GM18868 (cell line): ENCODE measurements at regions not wholly inside any gene's neighbourhood (a gene's known extent, or its start where the extent isn't known, plus 50 kb on each side); places are given as distances from the start of the nearest gene placed in this dataset.
"Not testable (repeated sequence)": the region's sequence is repeated elsewhere in the genome, so short reads cannot be mapped to it uniquely, and the experiment has no call there.

ENCODE experiments used
- ATAC-seq: cut with Tn5 transposase; IDR thresholded peaks from one replicate; pipeline ENCODE4 v1.9.1; 2021; ENCODE audit warnings: mild to moderate bottlenecking, moderate library complexity; ENCODE audit not compliant: unreplicated experiment

DNA sequence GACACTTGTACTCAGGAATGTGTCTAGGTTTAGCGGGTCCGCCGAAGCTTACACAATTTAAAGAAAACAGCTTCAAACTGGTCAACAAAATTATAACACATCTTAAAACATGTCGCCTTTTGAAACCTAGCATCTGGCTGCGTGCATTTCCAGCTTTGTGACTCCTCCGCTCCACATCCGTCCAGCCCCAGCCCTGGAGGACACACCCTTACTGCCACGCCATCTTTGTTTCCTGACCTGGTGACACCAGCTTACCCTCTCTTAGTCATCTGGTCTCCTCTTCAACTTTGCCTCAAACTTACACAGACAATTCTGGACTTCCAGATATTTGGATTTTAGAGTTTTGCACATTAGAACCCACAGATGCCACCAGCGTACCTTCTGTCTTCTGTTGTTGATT lies 198.7 kb upstream of the VSTM2A start:
- ATAC-seq, result no peak

DNA sequence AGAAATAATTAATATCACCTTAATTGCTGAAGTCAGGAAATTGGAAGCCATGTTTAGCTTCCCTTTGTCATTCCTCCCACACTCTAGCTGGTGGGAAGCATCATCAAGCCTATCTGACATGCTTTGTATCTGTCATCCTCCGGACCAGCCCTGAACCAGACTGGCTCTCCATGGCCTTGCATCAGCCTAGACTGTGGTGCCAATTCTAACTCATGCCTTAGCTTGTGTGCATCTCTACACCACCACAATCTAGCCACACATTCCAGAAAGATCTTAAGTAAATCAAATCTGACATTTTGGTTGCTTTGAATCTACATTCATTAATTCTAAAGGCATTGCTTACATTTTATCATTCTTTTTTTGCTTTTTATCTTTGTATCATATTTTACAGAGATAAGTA lies 196.4 kb upstream of the VSTM2A start:
- ATAC-seq, result no peak

DNA sequence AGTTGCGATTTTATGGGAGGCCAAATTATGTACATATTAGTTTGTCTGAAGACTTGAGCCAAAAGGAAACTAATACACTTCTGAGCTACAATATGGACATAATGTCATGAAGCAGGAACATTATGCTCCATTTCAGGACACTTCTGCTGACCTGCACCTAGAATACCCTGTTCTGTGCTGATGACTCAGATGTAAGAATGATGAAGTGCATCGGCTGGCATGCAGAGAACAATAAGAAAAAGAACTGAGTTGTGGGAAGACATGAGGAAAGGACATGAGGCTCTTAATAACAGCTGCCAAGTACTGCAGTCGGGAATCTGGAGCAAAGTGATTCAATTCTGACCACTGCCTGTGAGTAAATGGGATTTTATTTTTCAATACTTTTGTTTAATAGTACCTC lies 192.9 kb upstream of the VSTM2A start:
- no peak for ATAC-seq

DNA sequence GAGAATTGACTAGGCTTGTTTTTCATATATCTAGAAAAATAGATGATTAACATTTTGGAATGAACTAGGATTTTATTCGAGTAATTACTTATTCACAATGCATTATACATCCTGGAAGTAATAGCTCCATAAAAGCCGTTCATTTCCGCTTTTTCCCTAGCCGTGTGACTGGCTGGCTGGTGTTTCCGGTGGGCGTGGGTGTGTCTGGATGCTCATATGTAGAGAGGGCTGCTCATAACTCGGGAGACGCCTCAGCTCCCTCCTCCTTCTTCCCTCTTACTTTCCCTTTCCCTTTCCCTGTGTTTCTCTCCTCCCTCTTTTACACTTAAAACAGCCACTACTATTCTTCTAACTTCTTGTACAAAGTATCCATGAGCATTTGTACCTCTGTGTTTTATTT lies 187.7 kb upstream of the VSTM2A start:
- ATAC-seq, result no peak

DNA sequence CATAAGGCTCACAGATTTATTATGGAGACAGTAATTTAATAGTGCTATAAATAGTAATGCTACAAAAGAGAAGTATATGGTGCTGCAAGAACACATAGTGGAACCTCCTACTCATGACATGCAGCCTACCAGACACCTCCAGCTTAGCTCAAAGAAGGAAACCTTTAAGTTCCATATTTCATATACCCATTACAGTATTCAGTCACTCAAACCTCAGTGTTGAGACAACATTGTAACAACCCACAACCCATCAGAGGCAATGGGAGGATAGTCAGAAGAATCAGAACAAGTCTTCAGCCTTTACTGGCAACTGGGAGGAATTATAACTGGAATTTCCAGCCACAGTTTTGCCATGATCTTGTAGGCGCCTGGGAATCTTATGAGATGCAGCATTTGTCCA lies 186.3 kb upstream of the VSTM2A start:
- ATAC-seq, result no peak

DNA sequence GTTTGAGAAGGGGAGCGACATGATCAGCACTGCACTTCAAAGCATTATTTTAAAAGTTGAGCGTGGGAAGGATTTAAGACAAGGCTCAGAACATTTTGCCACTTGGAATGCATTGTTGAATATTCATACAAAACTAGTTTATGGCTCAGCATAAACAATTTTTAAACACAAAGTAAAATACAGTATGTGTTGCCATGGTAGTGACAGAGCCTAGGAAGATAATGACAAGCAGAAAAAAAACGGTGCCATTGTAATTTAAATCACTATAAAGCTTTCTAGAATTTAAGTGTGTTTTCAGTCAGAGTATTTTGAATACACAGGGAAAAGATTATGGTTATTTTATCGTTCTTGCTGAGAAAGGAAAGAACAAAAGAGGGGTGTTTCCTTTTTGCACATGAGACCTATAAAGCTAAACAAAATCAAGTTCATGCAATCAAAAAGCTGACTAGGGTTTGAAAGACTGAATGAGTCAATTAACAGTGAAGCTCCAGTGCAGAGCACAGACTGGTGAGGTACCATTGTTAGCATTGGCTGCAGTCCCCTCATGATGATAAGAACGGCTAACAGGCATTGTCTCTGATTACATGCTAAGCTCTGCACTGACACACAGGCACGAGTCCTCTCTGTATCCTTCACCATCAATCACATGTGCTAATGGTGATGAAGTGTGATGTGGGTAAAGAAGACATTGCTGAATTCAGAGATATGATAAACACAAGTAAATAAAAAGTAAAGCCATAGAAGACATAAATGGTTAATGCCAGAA lies 181.9 kb upstream of the VSTM2A start:
- ATAC-seq, result no peak

DNA sequence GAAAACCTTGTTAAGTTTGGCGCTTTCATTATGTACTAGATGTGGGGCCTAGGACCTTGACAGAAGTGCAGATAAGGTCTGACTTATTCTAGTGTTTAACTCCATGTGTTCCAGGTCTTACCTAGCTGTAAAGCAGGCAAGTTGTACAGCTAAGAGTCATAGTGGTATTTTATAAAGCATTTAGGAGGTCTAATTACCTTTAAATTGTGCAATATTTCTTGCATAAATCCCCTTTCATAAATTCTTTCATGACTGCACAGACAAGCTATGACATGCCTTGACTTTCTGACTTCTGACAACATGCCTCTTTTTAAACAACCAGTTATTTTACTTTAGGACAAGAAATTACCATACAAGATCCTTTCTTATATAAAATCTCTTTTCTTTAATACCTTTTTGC lies 151.6 kb upstream of the VSTM2A start:
- no peak for ATAC-seq

DNA sequence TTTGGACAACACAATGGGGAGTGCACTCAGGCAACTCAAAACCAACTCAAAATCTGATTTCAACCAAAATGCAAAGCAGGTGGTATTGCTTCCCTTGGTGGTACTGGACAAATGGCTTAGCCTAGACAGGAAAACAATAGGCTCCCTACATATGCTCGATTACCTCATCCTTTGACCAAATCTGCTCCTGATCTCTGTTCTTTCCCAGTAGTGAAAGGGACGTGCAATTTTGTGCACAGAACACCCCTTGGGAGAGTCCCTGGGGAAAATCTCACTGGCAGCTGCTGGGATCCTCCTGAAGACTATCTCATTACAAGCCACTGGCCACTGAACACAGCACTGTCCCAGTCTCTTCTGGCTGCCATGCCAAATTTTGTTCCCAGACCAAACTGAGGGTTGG lies 149.2 kb upstream of the VSTM2A start:
- no peak for ATAC-seq

DNA sequence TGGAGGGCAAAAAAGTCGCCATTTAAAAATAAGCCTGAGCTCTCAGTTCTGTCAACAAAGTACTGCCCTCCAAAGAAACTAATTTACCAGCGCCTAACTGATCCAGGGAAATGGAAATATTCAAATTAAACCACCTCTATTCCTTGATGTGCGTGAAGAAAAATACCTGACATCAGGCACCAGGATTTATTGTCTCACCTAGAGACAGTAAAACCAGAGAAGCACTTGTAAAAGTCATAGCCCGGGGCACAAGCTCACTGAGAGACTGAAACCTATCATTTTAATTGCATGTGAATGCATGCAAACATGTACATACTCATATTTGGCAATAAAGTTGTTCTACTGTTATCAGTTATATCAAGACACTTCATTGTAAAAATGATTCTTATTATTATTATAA lies 147.3 kb upstream of the VSTM2A start:
- ATAC-seq, result no peak

DNA sequence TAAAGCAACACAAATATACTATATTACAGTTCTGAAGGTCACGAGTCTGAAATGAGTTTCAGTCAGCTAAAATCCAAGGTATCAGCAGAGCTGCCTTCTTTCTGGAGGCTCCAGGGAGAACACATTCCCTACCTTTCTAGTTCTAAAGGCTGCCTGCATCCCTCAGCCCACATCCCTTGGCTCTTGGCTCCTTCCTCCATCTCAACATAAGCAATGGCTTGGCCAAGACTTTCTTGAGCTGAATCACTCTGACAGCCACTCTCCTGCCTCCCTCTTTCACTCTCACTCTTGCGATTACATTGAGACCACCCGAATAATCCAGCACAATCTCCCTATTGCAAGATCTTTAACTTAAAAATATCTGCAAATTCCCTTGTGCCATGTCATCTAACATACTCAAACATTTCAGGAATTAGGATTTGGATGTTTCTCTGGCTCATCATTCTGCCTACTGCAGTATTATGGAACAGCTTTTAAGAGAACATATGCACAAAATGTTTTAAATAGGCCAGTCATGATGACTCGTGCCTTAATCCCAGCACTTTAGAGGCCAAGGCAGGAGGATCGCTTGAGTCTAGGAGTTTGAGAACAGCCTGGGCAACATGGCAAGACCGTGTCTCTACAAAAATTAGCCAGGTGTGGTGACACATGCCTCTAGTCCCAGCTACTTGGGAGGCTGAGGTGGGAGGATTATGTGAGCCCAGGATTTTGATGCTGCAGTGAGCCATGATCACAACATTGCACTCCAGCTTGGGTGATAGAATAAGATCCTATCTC lies 144.2 kb upstream of the VSTM2A start:
- no peak for ATAC-seq

DNA sequence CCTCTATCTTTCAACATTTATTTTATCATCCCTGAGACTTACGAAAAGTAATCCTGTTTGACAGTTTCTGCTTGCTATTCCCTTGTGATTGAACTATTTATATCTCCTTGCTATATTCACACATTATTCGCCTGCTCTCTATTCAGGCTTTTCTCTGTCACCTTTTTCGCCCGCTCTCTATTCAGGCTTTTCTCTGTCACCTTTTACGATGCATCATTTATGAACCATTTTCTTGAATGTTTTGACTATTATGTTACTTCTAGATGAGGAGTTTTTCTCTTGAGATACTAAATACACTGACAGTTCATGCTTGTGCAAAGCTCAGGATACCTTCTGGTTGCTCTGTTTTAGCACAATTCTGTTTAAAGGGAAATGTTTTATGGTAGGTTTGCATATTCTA lies 143.3 kb upstream of the VSTM2A start:
- ATAC-seq, result no peak

DNA sequence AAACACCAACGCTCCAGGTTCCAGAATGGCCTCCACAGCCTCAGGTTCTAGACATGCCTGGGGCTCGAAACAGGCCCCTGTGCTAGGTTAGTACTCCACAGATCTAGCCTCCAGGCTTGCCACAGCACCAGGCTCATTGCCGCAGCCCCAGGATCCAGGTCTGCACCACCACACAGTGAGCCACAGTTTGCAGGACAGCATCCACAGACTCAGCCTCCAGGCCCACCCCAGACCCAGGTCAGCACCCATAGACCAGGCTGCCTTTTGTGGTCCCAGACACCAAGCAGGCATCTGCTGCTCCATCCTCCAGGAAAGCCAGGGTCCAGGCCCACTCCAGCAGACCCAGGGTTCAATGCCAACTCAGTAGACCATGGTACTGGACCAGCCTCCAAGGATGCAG lies 132.3 kb upstream of the VSTM2A start:
- no peak for ATAC-seq

DNA sequence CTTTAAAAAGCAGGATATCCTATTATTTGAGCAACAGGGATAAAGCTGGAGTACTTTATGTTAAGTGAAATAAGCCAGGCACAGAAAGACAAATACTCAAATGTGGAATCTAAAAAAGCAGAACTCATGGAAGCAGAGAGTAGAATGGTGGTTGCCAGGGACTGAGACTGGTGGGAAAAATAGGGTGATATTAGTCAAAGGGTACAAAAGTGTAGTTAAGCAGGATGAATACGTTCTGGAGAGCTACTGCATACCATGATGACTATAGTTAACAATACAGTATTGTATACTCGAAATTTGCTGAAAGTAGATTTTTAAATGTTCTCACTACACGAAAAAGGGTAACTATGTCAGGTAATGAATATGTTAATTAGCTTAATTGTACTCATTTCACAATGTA lies 125.5 kb upstream of the VSTM2A start:
- no peak for ATAC-seq

DNA sequence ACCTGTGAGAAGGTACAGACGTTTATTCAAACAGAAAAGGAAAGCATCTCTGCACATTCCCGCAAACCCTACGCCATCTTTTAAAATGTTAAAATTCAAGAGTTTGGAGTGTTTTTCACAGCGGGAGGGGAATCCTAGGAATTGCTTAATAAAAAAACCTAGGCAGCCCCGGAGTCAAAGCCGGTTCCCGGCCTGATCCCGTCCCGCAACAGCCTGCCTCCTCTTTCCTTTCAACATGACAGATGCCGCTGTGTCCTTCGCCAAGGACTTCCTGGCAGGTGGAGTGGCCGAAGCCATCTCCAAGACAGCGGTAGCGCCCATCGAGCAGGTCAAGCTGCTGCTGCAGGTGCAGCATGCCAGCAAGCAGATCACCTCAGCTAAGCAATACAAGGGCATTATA lies 123.0 kb upstream of the VSTM2A start:
- ATAC-seq, result no peak

DNA sequence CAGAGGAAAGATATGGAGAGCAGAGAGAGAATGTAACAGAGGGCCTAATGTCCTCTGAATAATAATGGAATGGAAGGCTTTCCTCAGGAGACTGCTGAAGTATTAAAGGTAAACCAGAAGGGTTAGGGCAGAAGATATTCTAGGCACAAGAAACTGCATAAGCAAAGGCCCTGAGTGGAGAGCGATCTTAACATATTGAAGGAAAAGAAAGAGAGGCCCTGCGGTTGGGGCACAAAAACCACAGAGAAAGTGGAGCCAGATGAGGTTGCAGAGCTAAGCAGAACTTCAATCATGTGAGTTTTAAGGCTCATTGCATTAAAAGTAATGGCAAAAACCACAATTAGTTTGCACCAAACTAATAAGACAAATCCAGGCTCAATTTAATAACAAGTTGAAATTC lies 115.8 kb upstream of the VSTM2A start:
- ATAC-seq, result no peak

DNA sequence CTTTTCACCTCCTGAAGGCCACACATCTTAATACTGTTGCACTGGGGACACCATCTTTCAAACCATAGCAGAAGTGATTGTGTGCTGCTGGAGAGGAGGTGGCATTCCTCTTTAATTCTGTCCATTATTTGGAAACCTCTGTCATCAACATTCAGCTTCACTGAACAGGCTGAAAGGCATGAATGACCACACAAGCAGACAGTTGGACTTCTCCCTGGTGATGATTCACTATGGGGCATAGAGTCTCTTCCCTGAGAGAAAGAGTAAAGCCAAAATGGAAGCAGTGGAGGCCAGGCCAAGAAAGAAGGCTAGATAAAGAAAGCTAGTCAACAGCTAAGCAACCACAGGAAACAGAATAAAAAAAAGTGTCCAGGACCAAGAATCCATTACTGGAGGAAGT lies 113.1 kb upstream of the VSTM2A start:
- no peak for ATAC-seq

DNA sequence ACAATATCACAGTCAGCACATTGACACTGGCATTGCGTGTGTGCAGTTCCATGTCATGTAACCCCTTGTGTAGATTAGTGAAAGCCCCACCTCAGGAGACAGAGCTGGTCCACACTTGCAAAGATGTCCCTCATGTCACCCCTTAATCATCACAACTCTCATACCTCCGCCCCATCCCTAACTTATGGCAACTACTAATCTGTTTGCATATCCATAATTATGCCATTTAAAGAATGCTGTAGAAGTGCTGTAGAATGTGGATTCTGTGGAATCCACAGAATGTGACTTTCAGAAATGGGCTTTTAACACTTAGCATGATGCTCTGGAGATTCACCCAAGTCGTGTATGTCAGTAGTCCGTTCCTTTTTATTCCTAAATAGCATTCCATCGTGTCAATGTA lies 102.8 kb upstream of the VSTM2A start:
- ATAC-seq, result no peak

DNA sequence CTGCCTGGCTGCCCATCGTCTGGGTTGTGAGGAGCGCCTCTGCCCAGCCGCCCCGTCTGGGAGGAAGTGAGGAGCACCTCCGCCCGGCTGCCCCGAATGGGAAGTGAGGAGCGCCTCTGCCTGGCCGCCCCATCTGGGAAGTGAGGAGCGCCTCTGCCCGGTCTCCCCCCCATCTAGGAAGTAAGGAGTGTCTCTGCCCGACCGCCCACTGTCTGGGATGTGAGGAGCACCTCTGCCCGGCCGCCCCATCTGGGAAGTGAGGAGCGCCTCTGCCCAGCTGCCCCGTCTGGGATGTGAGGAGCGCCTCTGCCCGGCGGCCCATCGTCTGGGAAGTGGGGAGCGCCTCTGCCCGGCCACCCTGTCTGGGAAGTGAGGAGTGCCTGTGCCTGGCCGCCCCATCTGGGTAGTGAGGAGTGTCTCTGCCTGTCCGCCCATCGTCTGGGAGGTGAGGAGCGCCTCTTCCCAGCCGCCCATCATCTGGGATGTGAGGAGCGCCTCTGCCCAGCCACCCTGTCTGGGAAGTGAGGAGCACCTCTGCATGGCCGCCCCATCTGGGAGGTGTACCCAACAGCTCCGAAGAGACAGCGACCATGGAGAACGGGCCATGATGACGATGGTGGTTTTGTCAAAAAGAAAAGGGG lies 98.0 kb upstream of the VSTM2A start:
- ATAC-seq, result not testable (repeated sequence)

DNA sequence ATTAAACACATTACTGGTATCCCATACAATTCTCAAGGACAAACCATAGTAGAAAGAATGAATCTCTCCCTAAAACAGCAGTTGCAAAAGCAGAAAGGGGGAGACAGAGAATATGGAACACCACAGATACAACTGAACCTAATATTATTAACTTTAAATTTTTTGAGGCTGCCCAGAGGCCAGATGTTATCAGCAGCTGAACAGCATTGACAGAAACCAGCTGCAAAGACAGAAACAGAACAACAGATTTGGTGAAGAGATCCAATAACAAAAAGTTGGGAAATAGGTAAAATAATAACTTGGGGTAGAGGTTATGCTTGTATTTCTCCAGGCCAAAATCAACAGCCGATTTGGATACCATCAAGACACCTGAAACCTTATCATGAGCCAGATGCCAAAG lies 89.0 kb upstream of the VSTM2A start:
- ATAC-seq, result not testable (repeated sequence)

DNA sequence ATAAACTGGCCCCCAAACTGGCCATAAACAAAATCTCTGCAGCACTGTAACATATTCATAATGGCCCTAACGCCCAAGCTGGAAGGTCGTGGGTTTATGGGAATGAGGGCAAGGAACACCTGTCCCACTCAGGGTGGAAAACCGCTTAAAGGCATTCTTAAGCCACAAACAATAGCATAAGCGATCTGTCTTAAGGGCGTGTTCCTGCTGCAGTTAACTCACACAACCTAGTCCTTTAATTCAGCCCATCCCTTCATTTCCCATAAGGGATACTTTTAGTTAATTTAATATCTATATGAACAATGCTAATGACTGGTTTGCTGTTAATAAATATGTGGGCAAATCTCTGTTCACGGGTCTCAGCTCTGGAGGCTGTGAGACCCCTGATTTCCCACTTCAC lies 87.5 kb upstream of the VSTM2A start:
- not testable (repeated sequence) for ATAC-seq

DNA sequence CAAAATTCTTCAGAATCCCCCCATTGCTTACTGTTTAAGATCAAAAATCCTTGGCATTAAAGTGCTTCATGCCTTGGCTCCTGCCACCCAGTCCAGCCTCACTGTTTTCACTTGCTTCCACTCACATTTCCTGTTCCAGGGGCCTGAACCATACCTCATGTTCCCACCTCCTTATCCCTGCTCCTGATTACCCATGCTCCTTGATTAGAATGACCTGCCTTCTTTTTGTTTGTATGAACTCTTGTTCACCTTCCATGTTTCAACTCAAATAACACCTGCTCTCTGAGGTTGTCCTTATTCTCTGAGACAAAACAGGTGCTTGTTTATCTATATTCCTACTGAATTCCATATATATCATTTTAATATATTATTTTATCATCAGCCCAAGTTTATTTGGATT lies 77.1 kb upstream of the VSTM2A start:
- no peak for ATAC-seq

DNA sequence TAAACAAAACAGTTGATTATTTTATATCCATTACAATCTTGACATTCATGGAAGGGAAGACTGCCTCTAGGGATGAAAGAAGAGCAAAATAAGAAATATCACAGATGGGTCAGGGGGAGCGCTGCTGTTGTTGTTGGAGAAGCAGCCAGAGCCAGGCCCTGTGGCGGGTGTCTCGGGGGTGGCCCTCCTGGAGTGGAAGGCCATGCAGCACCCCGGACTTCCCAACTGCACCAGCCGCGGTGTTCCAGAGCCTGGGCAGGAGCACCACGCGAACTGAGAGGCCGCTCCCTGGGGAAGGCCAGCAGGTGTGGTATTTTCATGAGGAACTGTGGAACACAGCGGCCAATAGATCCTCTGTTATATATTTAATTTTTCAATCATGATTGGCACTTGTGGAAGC lies 72.4 kb upstream of the VSTM2A start:
- no peak for ATAC-seq
